IMR-90 (cell line): ENCODE measurements at regions not wholly inside any gene's neighbourhood (a gene's known extent, or its start where the extent isn't known, plus 50 kb on each side); places are given as distances from the start of the nearest gene placed in this dataset.

Experiments
- CEBPB ChIP-seq: IDR thresholded peaks from 2 replicates; pipeline ENCODE4 v1.6.1; 2012; ENCODE audit warnings: low read depth, low read length, improper control_type of control experiment
- MAZ ChIP-seq: IDR thresholded peaks from 2 replicates; pipeline ENCODE4 v1.6.1; 2012; ENCODE audit warnings: low read depth, mild to moderate bottlenecking, low read length, improper control_type of control experiment, moderate library complexity, borderline replicate concordance
- MXI1 ChIP-seq: IDR thresholded peaks from 2 replicates; pipeline ENCODE4 v1.6.1; 2012; ENCODE audit warnings: low read depth, mild to moderate bottlenecking, low read length, moderate library complexity, borderline replicate concordance
- POLR2A ChIP-seq: IDR thresholded peaks from 2 replicates; pipeline ENCODE4 v1.6.1; 2012; ENCODE audit warnings: mild to moderate bottlenecking, low read depth, low read length
- RAD21 ChIP-seq: IDR thresholded peaks from 2 replicates; pipeline ENCODE4 v1.6.1; 2012; ENCODE audit warnings: low read length, improper control_type of control experiment
- RCOR1 ChIP-seq: IDR thresholded peaks from 2 replicates; pipeline ENCODE4 v1.6.1; 2012; ENCODE audit warnings: mild to moderate bottlenecking, low read length, improper control_type of control experiment; ENCODE audit not compliant: insufficient replicate concordance
- SMC3 ChIP-seq: fragments of 150-350 bp; IDR thresholded peaks from 2 replicates; pipeline ENCODE4 v1.6.1; 2016; ENCODE audit warnings: low read depth, mild to moderate bottlenecking, antibody characterized with exemption, low read length, moderate library complexity
- TF ChIP-seq, protein P1 (sequence below): conservative IDR thresholded peaks from 2 replicates; pipeline ENCODE4 v1.5.1; 2012; ENCODE audit warnings: mild to moderate bottlenecking, low read depth, low read length, improper control_type of control experiment
- TF ChIP-seq, protein P2 (sequence below): fragments of 150-350 bp; IDR thresholded peaks from 2 replicates; pipeline ENCODE4 v1.6.1; 2016; ENCODE audit warnings: low read depth, mild to moderate bottlenecking, low read length, moderate library complexity, borderline replicate concordance

DNA sequence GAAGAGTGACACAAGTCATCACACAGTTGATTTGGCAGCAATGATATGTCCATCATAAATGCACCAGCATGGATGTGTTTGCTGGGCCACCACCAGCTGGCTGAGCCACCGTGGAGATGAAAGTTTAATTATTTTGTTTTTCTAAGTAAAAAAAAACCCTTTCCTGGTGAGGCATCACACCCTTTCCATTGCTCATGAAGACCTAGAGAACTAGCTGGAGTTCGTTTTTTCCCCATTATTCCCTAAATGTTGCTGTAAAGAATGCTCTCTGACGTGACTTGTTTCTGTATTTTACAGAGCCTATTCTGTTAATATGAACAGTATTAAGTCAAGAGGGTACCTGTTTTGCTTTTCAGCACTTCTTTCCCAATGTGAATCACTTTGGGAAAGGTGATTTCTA lies 257.9 kb downstream of the MSRB3 start:
- peak; percentile 17 for TF ChIP-seq POLR2A
- TF ChIP-seq RAD21: no peak
- TF ChIP-seq, protein P1, sequence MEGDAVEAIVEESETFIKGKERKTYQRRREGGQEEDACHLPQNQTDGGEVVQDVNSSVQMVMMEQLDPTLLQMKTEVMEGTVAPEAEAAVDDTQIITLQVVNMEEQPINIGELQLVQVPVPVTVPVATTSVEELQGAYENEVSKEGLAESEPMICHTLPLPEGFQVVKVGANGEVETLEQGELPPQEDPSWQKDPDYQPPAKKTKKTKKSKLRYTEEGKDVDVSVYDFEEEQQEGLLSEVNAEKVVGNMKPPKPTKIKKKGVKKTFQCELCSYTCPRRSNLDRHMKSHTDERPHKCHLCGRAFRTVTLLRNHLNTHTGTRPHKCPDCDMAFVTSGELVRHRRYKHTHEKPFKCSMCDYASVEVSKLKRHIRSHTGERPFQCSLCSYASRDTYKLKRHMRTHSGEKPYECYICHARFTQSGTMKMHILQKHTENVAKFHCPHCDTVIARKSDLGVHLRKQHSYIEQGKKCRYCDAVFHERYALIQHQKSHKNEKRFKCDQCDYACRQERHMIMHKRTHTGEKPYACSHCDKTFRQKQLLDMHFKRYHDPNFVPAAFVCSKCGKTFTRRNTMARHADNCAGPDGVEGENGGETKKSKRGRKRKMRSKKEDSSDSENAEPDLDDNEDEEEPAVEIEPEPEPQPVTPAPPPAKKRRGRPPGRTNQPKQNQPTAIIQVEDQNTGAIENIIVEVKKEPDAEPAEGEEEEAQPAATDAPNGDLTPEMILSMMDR: no peak
- no peak for TF ChIP-seq CEBPB
- TF ChIP-seq SMC3: no peak
- TF ChIP-seq RCOR1: no peak
- TF ChIP-seq, protein P2, sequence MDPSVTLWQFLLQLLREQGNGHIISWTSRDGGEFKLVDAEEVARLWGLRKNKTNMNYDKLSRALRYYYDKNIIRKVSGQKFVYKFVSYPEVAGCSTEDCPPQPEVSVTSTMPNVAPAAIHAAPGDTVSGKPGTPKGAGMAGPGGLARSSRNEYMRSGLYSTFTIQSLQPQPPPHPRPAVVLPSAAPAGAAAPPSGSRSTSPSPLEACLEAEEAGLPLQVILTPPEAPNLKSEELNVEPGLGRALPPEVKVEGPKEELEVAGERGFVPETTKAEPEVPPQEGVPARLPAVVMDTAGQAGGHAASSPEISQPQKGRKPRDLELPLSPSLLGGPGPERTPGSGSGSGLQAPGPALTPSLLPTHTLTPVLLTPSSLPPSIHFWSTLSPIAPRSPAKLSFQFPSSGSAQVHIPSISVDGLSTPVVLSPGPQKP: no peak
- no peak for TF ChIP-seq MXI1
- no peak for TF ChIP-seq MAZ
